ENCODE measurements at regions not wholly inside any gene's neighbourhood (a gene's known extent, or its start where the extent isn't known, plus 50 kb on each side); places are given as distances from the start of the nearest gene placed in this dataset.

DNA sequence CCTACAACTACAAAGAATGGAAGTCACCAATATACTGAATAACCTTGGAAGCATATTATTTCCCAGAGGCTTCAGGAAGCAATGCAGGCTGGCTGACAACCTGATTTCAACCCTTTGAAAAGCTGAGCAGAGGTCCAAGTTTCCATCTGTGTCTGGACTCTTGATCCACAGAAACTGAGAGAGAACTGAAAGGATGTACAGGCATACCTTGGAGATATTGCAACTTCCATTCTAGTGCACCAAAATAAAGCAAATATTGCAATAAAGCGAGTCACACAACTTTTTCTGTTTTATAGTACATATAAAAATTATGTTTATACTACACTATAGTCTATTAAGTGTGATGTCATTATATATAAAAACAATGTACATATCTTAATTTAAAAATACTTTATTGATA, 85.3 kb downstream of the TYW3 start:
- H3K9me3 ChIP-seq (replicated peaks) = peaks cover 16% of the 10 kb centered on the region
- intact Hi-C loops (cut with micrococcal nuclease) = no loop called here
- no peaks in the 10 kb centered on the region for H3K36me3 ChIP-seq
- no peaks in the 10 kb centered on the region for H3K27me3 ChIP-seq (ENCODE audit: low read depth)
- no peak for DNase-seq
- TF ChIP-seq, protein P1, sequence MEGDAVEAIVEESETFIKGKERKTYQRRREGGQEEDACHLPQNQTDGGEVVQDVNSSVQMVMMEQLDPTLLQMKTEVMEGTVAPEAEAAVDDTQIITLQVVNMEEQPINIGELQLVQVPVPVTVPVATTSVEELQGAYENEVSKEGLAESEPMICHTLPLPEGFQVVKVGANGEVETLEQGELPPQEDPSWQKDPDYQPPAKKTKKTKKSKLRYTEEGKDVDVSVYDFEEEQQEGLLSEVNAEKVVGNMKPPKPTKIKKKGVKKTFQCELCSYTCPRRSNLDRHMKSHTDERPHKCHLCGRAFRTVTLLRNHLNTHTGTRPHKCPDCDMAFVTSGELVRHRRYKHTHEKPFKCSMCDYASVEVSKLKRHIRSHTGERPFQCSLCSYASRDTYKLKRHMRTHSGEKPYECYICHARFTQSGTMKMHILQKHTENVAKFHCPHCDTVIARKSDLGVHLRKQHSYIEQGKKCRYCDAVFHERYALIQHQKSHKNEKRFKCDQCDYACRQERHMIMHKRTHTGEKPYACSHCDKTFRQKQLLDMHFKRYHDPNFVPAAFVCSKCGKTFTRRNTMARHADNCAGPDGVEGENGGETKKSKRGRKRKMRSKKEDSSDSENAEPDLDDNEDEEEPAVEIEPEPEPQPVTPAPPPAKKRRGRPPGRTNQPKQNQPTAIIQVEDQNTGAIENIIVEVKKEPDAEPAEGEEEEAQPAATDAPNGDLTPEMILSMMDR (IDR thresholded peaks at IDR 0.05; ENCODE audit: borderline replicate concordance) = no peak
- no peak overlapping the region for H3K27ac ChIP-seq (replicated peaks)
- no peak overlapping the region for H3K4me3 ChIP-seq
- no peaks in the 10 kb centered on the region for H3K4me1 ChIP-seq

DNA sequence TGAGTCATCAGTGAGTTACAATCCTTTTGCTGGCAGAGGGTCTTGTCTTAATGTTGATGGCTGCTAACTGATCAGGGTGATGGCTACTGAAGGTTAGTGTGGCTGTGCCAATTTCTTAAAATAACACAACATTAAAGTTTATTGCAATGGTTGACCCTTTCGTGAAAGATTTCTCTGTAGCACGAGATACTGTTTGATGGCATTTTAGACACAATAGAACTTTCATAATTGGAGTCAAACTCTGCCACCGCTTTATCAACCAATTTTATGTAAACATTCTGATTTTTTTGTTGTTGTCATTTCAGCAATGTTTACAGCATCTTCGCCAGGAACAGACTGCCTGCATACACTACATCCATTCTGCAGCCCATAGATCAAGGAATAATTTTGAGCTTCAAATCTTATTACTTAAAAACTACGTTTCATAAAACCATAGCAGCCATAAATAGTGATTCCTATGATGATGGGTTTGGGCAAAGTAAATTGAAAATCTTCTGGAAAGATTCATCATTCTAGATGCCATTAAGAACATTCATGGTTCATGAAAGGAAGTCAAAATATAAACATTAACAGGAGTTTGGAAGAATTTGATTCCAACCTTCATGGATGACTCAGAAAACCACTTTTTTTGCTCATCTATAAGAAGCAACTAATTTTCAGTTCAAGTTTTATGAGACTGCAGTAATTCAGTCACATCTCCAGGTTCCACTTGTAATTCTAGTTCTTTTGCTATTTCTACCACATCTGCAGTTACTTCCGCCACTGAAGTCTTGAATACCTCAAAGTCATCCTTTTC, 85.9 kb downstream of the TYW3 start:
- no peak for DNase-seq
- intact Hi-C loops (cut with micrococcal nuclease) = no loop called here
- Histone ChIP-seq H3K9me3 (replicated peaks) (peaks cover 16% of the 10 kb centered on the region), H3K36me3 (no peaks in the 10 kb centered on the region), H3K4me1 (no peaks in the 10 kb centered on the region), H3K27me3 (ENCODE audit: low read depth) (no peaks in the 10 kb centered on the region), H3K4me3 (no peak overlapping the region), H3K27ac (replicated peaks) (no peak overlapping the region)
- TF ChIP-seq, protein P1 (IDR thresholded peaks at IDR 0.05; ENCODE audit: borderline replicate concordance) = no peak

DNA sequence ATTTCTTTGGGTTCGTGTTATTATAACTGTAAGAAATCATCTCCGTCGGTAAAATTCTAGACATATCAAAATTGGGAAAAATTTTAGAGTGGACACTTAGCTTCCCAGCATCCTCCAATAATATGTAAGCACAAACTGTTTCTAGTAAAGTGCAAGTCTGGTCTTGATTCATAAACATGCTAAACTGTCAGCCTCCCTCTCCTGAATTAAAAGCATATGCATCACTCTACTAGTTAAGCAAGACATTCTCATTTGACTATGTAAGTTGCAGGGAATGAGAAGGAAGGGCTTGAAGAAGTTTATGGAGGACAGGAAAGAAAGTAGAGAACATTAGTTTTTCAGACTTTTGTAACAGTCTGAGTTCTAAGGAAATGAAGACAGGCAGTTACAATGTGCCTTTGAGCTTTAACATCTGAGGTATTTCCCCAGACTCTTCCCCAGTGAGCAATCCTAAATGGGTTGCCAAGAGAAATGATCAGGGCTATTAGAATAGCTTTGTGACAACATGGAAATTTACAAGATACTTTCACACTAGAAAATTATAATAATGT, 90.0 kb downstream of the TYW3 start:
- no peaks in the 10 kb centered on the region for H3K9me3 ChIP-seq (replicated peaks)
- H3K27ac ChIP-seq (replicated peaks) = no peak overlapping the region
- H3K36me3 ChIP-seq = no peaks in the 10 kb centered on the region
- DNase-seq = no peak
- no peak overlapping the region for H3K4me3 ChIP-seq
- no peaks in the 10 kb centered on the region for H3K27me3 ChIP-seq (ENCODE audit: low read depth)
- no peaks in the 10 kb centered on the region for H3K4me1 ChIP-seq
- TF ChIP-seq, protein P1 (IDR thresholded peaks at IDR 0.05; ENCODE audit: borderline replicate concordance) = no peak
- intact Hi-C loops (cut with micrococcal nuclease) = no loop called here

DNA sequence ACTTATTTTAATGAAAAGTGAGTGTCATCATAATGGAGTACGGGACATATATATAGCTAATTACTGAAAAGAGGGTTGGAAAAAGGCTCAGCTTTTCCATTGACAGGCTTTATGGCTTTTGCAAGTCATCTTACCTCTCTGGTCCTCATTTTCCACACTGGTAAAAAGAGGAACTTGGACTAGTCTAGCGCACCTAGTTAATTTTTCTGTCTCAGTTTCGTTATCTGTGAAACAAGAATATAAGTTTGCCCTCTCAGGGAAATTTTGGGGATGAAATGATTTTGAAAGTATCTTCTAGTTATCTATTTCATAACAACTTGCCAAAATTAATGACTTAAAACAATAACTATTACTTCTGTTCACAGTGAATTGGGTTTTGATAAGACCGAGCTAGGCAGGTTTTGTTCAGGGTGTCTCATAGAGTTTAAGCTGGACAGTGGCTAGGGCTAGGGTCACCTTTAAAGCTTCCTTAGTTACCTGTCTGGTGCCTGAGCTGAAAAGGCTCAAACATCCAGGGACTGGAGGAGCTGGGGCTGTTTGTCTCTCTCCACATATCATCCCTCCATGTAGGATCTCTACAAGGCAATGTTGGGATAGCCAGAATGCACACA, 91.7 kb downstream of the TYW3 start:
- H3K4me3 ChIP-seq = no peak overlapping the region
- no peaks in the 10 kb centered on the region for H3K4me1 ChIP-seq
- intact Hi-C loops (cut with micrococcal nuclease) = no loop called here
- no peak overlapping the region for H3K27ac ChIP-seq (replicated peaks)
- H3K9me3 ChIP-seq (replicated peaks) = no peaks in the 10 kb centered on the region
- TF ChIP-seq, protein P1 (IDR thresholded peaks at IDR 0.05; ENCODE audit: borderline replicate concordance) = no peak
- DNase-seq = no peak
- H3K27me3 ChIP-seq (ENCODE audit: low read depth) = no peaks in the 10 kb centered on the region
- no peaks in the 10 kb centered on the region for H3K36me3 ChIP-seq

DNA sequence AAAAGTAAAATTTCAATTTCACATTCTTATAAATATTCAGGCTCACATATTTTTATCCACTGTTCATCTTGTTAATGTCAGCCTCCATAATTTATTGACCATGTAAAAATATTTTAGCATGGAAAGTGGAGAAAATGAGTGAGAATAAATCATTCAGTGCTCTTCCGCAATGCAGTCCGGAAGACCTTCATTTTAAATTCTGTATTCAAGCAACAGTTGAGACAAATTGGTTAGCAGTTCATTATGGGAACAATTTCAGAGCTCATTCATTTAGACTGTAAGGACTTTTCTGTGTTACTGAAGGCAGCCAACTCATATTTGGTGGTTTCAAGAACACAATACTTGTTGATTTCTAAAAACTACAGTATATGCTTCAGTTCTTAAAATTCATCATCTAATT, 97.8 kb downstream of the TYW3 start:
- H3K4me3 ChIP-seq = no peak overlapping the region
- intact Hi-C loops (cut with micrococcal nuclease) = no loop called here
- no peak for DNase-seq
- H3K36me3 ChIP-seq = no peaks in the 10 kb centered on the region
- H3K27me3 ChIP-seq (ENCODE audit: low read depth) = no peaks in the 10 kb centered on the region
- no peaks in the 10 kb centered on the region for H3K4me1 ChIP-seq
- no peak overlapping the region for H3K27ac ChIP-seq (replicated peaks)
- TF ChIP-seq, protein P1 (IDR thresholded peaks at IDR 0.05; ENCODE audit: borderline replicate concordance) = no peak
- H3K9me3 ChIP-seq (replicated peaks) = no peaks in the 10 kb centered on the region
